ENCODE measurements at regions not wholly inside any gene's neighbourhood (a gene's known extent, or its start where the extent isn't known, plus 50 kb on each side); places are given as distances from the start of the nearest gene placed in this dataset.

DNA sequence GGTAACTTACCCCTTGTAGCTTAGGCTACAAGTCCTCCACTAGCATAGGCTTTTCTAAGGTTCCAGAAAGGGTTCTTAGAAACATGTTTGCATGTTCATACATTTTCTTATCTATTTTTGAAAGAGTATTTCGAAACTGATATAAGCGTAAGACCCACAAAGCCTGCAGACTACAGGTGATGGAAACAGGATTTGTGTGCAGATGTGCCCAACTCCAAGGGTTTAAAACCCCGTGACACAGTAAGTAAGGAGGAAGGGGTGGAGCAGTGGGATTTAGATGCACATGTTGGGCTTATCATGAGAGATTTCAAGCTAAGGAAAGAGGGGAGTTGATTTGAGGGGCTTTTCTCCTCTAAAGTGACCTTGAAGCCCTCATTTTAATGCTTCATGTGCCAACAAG, 164.7 kb downstream of the LTN1 start:
- no peak for DNase-seq (ENCODE audit: low read depth in 2 of 2, low spot score in 1 of 2)

DNA sequence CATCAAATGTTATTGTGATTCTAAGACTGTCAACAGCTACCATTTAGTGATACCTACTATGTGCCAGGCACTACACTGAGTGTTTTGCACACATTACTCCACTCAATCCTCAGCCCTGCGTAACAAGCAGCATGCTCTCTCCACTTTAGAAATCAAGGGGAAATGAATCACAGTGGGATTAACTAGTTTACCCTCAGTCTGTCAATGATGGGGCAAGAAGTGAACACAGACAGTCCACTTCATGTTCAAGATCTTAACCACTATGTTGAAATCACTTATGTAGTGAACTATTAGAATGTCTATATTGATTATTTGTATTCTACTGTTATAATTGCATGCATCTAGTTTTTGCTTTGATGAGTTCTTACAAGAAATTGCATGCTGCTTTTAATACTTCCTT, 165.3 kb downstream of the LTN1 start:
- no peak for DNase-seq (ENCODE audit: low read depth in 2 of 2, low spot score in 1 of 2)

DNA sequence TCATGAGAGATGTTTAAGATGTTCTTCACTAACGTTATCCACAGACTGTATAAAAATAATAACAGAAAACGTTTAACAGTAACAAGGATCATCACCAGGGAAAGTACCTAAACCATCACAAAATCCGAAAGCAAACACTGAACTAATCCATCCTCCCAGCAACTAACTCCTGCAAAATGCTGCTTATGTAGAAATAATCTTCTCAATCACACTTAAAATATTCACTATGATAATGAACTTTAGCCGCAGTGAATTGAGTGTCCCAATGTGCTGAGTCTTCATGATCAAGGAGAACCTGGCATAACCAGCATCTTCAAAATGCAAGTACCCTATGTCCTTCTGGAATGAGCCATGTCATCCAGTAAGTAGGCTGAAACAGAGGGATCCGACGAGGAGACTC, 166.1 kb downstream of the LTN1 start:
- DNase-seq (ENCODE audit: low read depth in 2 of 2, low spot score in 1 of 2), result no peak

DNA sequence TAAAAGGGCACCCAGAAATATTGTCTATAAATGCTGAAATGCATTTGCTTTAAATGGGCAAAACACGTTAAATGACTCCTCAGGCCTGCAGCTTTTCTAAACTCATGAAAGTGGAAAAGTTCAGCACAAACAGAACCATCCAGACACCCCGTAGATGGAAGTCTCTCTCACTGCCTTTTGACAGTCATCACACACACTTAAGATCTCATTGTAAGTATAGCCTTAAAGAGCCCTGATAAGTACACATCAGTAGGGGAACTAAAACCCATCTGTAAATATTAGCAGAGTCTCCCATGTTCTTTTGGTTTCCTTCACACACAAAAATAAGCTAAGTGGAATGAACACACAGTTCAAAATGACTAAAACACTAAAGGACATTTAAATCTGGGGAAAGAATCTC, 166.7 kb downstream of the LTN1 start:
- no peak for DNase-seq (ENCODE audit: low read depth in 2 of 2, low spot score in 1 of 2)

DNA sequence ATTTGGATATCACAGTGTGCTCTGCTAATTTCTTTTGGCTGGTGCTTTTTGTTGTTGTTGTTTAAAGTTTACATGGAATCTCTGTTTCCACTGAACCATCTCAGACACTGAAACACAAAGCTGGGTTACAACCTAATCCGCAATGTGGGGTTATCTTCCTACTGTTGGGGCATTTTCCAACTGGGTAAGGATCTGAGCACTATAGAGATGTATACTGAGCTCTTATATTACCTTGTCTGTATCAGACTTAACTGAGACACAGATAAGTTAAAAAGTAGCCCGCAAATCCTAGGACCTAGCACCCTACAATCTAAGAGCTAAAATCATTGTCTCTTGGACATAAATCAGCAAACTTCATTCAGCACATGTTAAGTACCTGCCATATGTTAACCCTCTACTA, 169.2 kb downstream of the LTN1 start:
- no peak for DNase-seq (ENCODE audit: low read depth in 2 of 2, low spot score in 1 of 2)

DNA sequence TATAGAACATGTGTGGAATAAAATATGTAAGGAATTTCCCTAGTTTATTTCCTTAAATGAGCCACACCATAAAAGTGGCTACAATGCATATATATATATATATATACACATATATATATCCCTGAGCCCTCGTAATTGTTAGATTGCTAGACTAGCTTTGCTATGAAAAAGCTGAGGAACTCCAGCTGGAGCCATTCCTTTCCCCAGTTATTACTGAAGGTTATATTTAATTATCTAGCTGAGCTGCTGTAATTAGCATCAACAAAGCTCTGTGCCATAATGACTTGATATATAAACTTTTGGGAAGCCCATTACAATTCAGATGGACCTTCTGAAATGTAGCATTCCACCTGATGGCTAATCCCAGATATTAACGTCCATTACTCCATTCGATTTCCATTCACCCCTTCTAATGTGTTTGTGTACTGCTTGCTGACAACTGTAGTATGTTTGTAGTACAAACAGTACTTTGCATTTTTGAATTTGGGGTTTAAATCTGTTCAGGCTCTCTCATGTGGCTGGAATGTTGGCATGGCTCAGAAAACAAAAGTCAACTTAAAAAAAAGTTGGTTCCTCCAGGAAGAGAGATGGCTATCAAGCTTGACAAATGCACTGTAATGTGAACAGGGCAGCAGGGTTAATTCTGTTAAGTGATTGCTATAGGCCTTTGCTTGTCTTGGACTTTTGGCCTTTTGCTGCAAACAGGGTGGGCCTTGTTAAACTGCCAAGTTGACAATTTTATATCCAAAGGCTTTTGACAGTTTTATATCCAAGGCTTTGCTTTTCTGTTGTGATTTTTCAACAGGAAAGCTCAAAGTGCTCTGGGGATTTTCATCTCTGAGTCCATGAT, 170.0 kb downstream of the LTN1 start:
- no peak for DNase-seq (ENCODE audit: low read depth in 2 of 2, low spot score in 1 of 2)

DNA sequence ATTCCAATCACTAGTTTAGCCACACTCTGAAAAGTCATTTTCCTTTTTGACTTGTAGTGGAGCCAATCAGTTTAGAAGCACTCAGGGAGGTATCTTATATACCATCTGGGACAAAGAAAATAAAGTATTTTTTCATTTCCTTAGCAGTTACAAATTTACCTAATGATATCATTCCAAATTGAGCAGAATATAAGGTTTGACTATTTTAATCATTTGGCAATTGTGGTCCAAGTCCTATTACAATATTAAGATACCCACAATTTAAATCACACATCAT, 170.6 kb downstream of the LTN1 start:
- no peak for DNase-seq (ENCODE audit: low read depth in 2 of 2, low spot score in 1 of 2)

DNA sequence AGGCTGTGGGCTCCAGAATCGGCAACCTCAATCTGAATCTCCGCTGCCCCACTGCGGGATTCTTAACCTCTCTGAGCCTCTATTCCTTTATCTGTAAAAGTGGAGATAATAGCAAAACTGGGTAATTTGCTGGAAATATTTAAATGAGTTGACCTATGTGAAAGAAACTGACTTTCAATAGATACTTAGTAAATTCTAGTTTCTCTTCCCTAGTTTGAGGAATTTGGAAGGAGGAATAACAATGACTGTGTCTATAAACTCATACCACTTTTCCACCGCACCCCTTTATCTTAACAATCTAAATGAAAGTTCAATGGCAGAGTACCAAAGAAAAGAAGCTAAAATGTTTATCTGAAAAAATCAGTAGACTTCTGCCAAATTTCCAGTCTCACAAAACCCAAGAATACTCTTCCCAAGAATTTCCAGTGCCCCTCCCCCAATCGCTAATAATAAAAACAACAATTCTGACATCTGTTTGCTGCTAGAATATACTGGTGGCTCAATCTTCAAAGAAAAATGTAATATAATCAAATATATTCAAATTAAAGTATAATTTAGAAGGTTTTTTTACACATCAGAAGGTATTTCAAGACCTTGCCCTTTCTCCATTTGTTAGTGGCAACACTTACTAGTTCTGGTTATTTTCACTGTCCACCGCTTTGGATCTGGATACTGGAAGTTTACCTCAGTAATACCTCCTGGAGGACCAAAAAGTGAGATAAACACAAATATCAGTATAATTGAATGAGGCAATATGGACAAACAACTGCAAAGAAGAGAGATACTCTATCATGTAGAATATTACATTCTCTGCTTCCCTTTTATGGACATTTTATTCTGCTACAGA, 171.2 kb downstream of the LTN1 start:
- no peak for DNase-seq (ENCODE audit: low read depth in 2 of 2, low spot score in 1 of 2)

DNA sequence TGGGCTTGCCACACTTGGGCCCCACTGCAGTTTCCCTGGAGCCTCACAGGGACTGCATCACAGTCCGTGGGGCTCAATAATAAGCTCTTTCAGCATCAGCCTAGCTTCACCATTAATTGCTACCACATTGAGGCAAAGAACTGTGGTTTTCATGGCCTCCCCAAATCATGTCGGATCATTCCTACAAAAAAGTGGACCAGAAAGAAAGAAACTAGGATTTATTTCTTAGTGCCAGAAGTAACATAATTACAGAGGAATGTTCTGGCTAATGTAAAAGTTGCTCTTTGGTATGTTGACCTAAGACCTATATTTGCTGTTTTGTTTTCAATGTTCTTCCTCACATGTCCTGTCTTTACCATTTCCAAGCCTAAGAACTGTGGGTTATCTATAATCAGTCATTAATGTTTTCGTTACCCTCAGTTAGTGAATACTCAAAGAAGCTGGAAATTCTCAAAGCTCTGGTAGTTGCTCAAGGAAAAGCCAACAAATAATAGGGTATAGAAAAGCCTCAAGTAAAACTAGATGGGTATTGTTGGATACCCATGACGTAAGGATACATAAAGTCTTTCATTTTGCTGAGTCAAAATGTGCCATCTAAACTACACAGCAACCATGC, 173.9 kb downstream of the LTN1 start:
- no peak for DNase-seq (ENCODE audit: low read depth in 2 of 2, low spot score in 1 of 2)

DNA sequence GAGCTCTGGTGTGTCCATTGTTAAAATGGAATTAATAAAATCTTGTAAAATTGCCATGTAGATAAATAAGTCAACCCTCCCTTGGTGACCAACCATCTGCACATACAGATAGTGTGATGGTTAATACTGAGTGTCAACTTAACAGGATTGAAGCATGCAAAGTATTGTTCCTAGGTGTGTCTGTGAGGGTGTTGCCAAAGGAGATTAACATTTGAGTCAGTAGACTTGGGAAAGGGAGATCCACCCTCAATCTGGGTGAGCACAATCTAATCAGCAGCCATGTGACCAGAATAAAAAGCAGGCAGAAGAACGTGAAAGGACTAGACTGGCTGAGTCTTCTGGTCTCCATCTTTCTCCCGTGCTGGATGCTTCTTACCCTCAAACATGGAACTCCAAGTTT, 174.8 kb downstream of the LTN1 start:
- no peak for DNase-seq (ENCODE audit: low read depth in 2 of 2, low spot score in 1 of 2)

DNA sequence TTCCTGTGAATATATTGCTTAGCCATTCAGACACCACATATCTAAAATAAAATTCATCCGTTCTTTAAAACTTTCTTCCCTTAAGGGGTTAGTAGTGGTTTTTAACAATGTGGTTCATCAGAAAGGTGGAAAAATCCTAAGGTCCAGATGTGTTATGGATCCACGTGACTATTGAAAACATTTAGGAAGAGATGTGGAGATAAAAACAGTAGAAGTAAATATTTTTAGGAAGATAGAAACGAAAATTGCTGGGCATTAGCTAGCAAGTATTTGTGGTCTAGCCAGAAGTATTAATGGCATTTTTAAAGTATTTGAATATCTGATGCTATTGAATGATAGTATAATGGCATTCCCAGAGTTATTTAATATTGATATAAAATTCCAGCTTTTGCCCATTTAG, 180.8 kb downstream of the LTN1 start:
- no peak for DNase-seq (ENCODE audit: low read depth in 2 of 2, low spot score in 1 of 2)

DNA sequence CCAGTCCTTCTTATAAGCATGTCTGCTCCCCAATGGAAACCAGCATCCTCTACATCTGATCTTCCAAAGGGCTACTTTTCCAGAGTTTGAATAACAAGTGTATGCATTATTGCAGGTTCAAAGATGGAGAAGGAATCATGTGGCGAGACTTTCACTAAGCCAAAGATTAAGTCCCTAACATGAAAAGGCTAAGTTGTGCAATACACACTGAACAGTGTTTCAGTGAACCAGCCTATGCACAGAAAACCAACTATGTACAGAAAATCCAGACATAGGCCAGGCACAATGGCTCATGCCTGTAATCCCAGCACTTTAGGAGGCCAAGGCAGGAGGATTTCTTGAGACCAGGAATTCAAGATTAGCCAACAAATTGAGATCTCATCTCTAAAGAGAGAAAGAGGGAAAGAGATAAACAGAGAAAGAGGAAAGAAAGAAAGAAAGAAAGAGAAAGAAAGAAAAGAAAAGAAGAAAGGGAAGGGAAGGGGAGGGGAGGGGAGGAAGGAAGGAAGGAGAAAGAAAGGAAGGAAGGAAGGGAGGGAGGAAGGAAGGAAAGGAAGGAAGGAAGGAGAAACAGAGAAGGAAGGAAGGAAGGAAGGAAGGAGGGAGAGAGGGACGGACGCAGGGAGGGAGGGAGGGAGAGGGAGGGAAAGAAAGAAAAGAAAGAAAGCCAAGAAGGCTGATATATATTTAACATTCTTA, 181.7 kb downstream of the LTN1 start:
- DNase-seq (ENCODE audit: low read depth in 2 of 2, low spot score in 1 of 2), result no peak

DNA sequence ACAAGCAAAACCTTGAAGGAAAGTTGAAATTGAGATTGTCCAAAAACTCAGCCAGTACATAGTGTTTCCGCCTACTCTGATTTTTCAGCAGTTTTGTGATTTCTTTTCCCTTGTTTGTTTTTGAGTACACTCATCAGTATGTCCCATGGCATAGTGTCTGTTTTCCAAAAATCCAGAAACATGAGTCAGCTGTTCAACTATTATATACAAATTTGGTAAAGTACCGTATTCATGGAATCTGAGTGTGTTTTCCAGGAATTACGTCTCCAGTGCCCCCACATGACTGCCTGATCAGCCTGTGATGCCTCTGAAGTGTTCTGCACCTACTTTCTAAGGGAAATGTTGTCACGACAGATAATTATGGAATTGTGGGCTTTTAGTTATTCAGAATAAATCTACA, 186.8 kb downstream of the LTN1 start:
- DNase-seq (ENCODE audit: low read depth in 2 of 2, low spot score in 1 of 2), result no peak

DNA sequence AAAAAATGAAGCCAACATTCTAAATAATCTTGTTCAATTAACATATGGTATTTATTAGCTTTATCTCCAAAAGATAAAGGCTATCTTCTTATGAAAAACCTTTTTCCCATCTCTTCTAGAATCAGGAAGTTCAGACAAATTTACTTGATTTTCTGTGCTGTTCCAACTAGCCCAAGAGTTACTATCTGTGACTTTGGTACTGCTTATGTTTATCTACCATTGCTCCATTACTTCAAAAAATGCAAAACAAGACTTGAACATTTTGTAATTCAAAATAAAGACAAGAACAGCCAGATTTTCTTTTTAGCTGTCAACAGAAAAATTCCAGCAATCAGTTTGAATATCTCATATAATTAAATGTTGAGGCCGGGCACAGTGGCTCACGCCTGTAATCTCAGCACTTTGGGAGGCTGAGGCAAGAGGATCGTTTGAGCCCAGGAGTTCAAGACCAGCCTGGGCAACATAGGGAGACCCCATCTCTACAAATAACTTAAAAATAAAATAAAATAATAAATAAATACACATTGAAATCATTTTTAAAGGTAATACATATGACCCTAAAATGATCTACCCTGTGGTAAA, 188.5 kb downstream of the LTN1 start:
- no peak for DNase-seq (ENCODE audit: low read depth in 2 of 2, low spot score in 1 of 2)

DNA sequence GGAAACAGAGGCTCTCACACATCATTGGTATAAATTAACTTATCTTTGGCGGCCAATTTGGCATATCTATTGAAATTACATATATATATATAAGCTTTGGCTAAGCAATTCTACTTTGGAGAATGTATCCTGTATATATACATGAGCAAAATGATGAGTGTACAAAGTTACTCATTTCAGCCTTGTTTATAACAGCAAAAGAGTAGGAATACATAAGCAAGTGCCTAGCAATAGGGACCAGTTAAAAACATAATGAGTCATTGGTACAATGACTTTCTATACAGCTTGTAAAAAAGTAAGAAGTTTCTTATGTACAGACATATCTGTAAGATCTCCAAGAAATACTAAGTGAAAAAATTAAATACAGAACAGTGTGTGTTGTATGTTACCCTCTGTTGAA, 190.8 kb downstream of the LTN1 start:
- DNase-seq (ENCODE audit: low read depth in 2 of 2, low spot score in 1 of 2), result no peak

DNA sequence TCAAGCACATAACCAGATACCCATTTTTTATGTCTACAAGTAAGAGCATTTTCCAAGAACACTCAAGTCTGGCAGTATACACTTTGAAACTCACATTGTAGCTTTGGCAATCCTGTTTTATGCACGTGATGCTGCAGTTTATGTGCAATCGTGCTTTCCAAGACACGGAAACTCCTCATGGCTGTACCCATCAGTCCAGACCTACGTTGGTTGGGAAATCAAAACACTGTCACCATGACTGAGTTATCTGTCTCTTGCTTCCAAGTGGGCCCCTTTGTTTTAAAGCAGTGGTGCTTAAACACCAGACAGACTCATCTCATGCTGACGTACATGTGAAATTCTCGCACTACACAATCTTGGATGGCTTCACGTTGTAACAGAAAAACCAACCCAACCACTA, 192.8 kb downstream of the LTN1 start:
- DNase-seq (ENCODE audit: low read depth in 2 of 2, low spot score in 1 of 2), result no peak

DNA sequence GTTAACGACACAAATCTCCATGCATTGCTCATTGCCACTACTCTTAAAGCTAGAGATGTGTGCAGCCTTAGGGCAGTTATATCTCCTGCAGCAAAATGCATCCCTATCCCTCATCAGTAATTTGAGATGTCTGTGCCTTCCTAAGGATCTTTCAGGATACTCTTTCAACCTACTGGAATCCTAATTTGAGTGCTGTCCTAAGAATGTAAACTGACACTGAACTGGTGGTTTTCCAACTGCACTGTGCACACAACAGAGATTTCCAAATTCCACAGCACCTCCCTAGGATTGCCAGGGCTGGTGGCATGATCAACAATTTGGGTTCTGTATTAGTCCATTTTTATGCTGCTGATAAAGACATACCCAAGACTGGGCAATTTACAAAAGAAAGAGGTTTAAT, 193.9 kb downstream of the LTN1 start:
- no peak for DNase-seq (ENCODE audit: low read depth in 2 of 2, low spot score in 1 of 2)

DNA sequence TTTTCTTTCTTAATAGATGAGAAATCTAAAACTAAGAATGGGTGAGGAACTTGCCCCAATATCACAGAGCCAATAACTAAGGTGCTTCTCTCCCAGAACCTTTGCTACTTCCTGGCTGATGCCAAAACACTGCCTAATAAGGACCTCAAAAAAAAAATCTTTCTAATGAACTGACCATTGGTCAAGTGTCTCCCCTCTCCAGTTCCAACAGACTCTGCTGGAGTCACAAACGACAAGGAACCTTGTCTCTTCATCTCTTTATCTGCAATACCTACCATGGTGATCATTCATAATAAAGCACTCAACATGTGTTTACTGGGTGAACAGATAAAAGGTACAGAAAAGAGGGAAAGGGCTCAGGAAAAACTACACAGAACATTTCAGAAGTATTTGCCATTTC, 197.4 kb downstream of the LTN1 start:
- DNase-seq (ENCODE audit: low read depth in 2 of 2, low spot score in 1 of 2), result no peak

DNA sequence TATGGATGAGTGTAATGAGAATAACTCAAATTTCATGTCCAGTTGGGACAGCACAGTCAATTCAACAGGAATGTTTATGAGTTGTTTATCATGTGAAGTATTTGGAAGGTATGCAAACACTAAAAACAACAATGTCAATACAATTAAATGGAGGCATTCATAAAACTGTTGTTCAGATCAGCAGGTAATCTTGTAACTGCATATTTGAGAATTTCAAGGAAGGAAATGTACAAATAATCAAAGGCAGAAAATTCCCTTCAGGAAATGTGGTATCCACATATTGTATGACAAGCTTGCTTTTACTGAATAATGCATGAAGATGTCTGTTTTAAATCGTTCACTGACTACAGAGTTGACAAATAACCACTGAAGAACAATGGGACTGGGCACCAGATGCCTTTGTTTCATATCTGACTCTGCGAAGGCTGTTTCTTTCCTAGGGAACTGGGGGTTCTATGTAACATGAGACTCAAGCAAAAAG, 198.3 kb downstream of the LTN1 start:
- no peak for DNase-seq (ENCODE audit: low read depth in 2 of 2, low spot score in 1 of 2)

DNA sequence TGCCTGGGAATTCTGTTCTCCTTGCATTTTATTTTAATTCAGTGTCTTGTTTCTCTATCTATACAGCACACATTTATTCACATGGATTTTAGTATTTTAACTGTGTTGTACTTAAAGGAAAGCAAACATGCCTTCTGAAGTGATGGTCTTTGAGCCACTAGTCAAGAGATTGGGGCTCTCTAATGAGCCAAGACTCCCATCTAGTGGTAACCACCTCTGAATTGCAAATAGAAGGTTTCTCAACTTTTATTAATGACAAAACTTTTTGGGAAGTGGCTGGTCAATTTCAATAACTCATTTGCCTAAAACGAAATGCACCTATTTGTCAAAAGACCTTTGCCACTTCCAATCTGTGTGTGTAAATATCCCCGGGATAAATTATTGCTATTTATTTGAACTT, 199.6 kb downstream of the LTN1 start:
- no peak for DNase-seq (ENCODE audit: low read depth in 2 of 2, low spot score in 1 of 2)

DNA sequence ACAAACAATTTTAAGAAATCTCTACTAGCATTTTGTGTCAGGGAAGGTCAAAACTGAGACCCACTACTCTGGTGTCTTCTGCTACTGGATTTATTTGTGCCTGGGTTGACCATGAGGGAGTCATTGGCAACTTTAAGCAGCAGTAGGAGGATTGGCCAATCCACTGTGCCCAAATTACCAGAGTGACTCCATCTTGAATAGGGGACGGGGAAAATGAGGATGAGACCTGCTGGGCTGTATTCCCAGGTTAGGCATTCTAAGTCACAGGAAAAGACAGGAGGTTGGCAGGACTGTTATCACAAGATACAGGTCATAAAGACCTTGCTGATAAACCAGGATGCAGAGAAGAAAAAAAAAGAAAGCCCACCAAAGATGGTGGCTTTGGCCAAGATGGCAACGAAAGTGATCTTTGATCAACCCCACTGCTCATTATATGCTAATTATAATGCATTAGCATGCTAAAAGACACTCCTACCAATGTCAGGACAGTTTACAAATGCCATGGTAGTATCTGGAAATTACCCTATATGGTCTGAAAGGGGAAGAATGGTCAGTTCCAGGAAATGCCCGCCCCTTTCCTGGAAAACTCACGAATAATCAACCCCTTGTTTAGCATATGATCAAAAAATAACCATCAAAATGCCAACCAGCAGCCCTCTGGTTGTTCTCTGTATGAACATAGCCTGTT, 200.9 kb downstream of the LTN1 start:
- no peak for DNase-seq (ENCODE audit: low read depth in 2 of 2, low spot score in 1 of 2)
